Neural cell (in vitro differentiated cells): ENCODE measurements at regions not wholly inside any gene's neighbourhood (a gene's known extent, or its start where the extent isn't known, plus 50 kb on each side); places are given as distances from the start of the nearest gene placed in this dataset.

Experiments used
- H2AFZ ChIP-seq: fragments of 200-600, 300-800 bp; sonication (generic), shearing (Covaris generic); 2 replicates; pipeline ENCODE4 v1.6.0; 2014; ENCODE audit warnings: low read depth, mild to moderate bottlenecking, antibody characterized with exemption, low read length, moderate library complexity
- H3F3A ChIP-seq: fragments of 200-600 bp; shearing (Covaris generic); 2 replicates; pipeline ENCODE4 v1.6.1; 2016; ENCODE audit warnings: mild to moderate bottlenecking, moderate library complexity, mixed read lengths, antibody characterized with exemption, low read length; ENCODE audit not compliant: insufficient read depth, poor library complexity, severe bottlenecking
- H3K27ac ChIP-seq: fragments of 200-600, 300-800 bp; sonication (generic), shearing (Covaris generic); 2 replicates; pipeline ENCODE4 v1.5.1; 2014; ENCODE audit warnings: mild to moderate bottlenecking, low read length, moderate library complexity
- H3K27me3 ChIP-seq: fragments of 300-800, 200-600 bp; sonication (generic), shearing (Covaris generic); 2 replicates; pipeline ENCODE4 v1.6.0; 2014; ENCODE audit warnings: mild to moderate bottlenecking, low read depth, low read length, moderate library complexity; ENCODE audit not compliant: insufficient read depth
- H3K36me3 ChIP-seq: fragments of 300-800, 200-600 bp; sonication (generic), shearing (Covaris generic); 2 replicates; pipeline ENCODE4 v1.5.1; 2014; ENCODE audit warnings: mild to moderate bottlenecking, antibody characterized with exemption, low read length, moderate library complexity; ENCODE audit not compliant: insufficient read depth
- H3K4me2 ChIP-seq: fragments of 300-800, 200-600 bp; sonication (generic), shearing (Covaris generic); 2 replicates; pipeline ENCODE4 v1.6.0; 2014; ENCODE audit warnings: mild to moderate bottlenecking, low read length
- H3K4me3 ChIP-seq: fragments of 300-800, 200-600 bp; sonication (generic), shearing (Covaris generic); 2 replicates; pipeline ENCODE4 v1.5.1; 2014; ENCODE audit warnings: mild to moderate bottlenecking, low read length, moderate library complexity
- H3K79me2 ChIP-seq: fragments of 200-600 bp; shearing (Covaris generic); replicated peaks from 2 replicates; pipeline ENCODE4 v1.6.0; 2014; ENCODE audit warnings: mild to moderate bottlenecking, low read length, moderate library complexity; ENCODE audit not compliant: insufficient read depth
- H3K9ac ChIP-seq: fragments of 300-800, 200-600 bp; sonication (generic), shearing (Covaris generic); 2 replicates; pipeline ENCODE4 v1.6.1; 2016; ENCODE audit warnings: mild to moderate bottlenecking, low read length, mixed read lengths
- H3K9me2 ChIP-seq: fragments of 200-600 bp; shearing (Covaris generic); 2 replicates; pipeline ENCODE4 v1.6.1; 2016; ENCODE audit warnings: mild to moderate bottlenecking, low read length, mixed read lengths; ENCODE audit not compliant: insufficient read depth
- H3K9me3 ChIP-seq: fragments of 200-600, 300-800 bp; sonication (generic), shearing (Covaris generic); 2 replicates; pipeline ENCODE4 v1.6.1; 2016; ENCODE audit warnings: mild to moderate bottlenecking, mixed run types, low read length, moderate library complexity, mixed read lengths
- H4K20me1 ChIP-seq: fragments of 200-600 bp; shearing (Covaris generic); 2 replicates; pipeline ENCODE4 v1.6.1; 2016; ENCODE audit warnings: mild to moderate bottlenecking, mixed run types; ENCODE audit not compliant: insufficient read depth
- EP300 ChIP-seq: fragments of 450-650 bp; conservative IDR thresholded peaks from 2 replicates; pipeline ENCODE4 v1.6.1; 2014; ENCODE audit warnings: antibody characterized with exemption, mild to moderate bottlenecking, moderate library complexity; ENCODE audit not compliant: poor library complexity, severe bottlenecking
- EZH2 ChIP-seq: fragments of 200-600, 300-800 bp; shearing (Covaris generic), sonication (generic); IDR thresholded peaks from 2 replicates; pipeline ENCODE4 v1.6.1; 2014; ENCODE audit warnings: antibody characterized with exemption, low read length, borderline replicate concordance, mild to moderate bottlenecking; ENCODE audit not compliant: insufficient read depth, poor library complexity, severe bottlenecking
- MXI1 ChIP-seq: fragments of 450-650 bp; conservative IDR thresholded peaks from 2 replicates; pipeline ENCODE4 v1.6.1; 2014; ENCODE audit warnings: antibody characterized with exemption, mild to moderate bottlenecking; ENCODE audit not compliant: poor library complexity, severe bottlenecking
- POLR2AphosphoS5 ChIP-seq: IDR thresholded peaks from 2 replicates; pipeline ENCODE4 v1.6.1; 2012
- RAD21 ChIP-seq: fragments of 450-650 bp; conservative IDR thresholded peaks from 2 replicates; pipeline ENCODE4 v1.6.1; 2014; ENCODE audit warnings: antibody characterized with exemption, mild to moderate bottlenecking, moderate library complexity
- SMC3 ChIP-seq: fragments of 450-650 bp; conservative IDR thresholded peaks from 2 replicates; pipeline ENCODE4 v1.6.1; 2014; ENCODE audit warnings: antibody characterized with exemption, mild to moderate bottlenecking, moderate library complexity; ENCODE audit not compliant: poor library complexity
- TAF1 ChIP-seq: IDR thresholded peaks from 2 replicates; pipeline ENCODE4 v1.6.1; 2012; ENCODE audit warnings: low read depth
- TF ChIP-seq, protein P1 (sequence below): fragments of 450-650 bp; IDR thresholded peaks from 2 replicates; pipeline ENCODE4 v1.5.1; 2014; ENCODE audit warnings: antibody characterized with exemption, mild to moderate bottlenecking, moderate library complexity; ENCODE audit not compliant: poor library complexity, severe bottlenecking
- TF ChIP-seq, protein P2 (sequence below): IDR thresholded peaks from 2 replicates; pipeline ENCODE4 v1.6.1; 2012; ENCODE audit warnings: borderline replicate concordance

DNA sequence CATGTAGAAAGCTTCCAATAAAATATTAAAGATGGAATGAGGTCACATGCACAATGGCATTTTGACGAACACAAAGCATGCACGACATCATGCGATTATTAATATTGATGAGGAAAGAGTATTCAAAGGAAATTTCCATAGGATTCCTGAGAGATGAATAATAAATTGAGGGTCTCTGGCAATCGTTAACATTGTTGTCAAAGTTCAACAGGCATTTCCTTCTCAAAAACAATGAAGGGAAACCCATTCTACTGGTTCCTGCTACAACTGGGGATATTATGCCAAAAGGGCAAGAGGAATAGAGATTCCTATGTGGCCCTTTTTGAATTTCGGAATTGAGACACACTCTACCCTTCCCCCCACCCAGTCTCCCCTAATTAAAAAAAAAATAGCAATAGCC, 128.3 kb upstream of the NUDT7 start:
- no peak overlapping the region for H3K9ac ChIP-seq
- no peaks in the 10 kb centered on the region for H3K36me3 ChIP-seq
- H3K27ac ChIP-seq = no peak overlapping the region
- no peaks in the 10 kb centered on the region for H3K9me3 ChIP-seq
- H3K9me2 ChIP-seq = no peaks in the 10 kb centered on the region
- no peak overlapping the region for H2AFZ ChIP-seq
- no peaks in the 10 kb centered on the region for H4K20me1 ChIP-seq
- no peaks in the 10 kb centered on the region for H3F3A ChIP-seq
- H3K79me2 ChIP-seq = no peaks in the 10 kb centered on the region
- TF ChIP-seq SMC3 (no peak), EZH2 (no peak), TAF1 (no peak), EP300 (no peak)
- TF ChIP-seq, protein P1, sequence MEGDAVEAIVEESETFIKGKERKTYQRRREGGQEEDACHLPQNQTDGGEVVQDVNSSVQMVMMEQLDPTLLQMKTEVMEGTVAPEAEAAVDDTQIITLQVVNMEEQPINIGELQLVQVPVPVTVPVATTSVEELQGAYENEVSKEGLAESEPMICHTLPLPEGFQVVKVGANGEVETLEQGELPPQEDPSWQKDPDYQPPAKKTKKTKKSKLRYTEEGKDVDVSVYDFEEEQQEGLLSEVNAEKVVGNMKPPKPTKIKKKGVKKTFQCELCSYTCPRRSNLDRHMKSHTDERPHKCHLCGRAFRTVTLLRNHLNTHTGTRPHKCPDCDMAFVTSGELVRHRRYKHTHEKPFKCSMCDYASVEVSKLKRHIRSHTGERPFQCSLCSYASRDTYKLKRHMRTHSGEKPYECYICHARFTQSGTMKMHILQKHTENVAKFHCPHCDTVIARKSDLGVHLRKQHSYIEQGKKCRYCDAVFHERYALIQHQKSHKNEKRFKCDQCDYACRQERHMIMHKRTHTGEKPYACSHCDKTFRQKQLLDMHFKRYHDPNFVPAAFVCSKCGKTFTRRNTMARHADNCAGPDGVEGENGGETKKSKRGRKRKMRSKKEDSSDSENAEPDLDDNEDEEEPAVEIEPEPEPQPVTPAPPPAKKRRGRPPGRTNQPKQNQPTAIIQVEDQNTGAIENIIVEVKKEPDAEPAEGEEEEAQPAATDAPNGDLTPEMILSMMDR = no peak
- H3K4me3 ChIP-seq = no peak overlapping the region
- H3K4me2 ChIP-seq = no peak overlapping the region
- H3K27me3 ChIP-seq = no peaks in the 10 kb centered on the region

DNA sequence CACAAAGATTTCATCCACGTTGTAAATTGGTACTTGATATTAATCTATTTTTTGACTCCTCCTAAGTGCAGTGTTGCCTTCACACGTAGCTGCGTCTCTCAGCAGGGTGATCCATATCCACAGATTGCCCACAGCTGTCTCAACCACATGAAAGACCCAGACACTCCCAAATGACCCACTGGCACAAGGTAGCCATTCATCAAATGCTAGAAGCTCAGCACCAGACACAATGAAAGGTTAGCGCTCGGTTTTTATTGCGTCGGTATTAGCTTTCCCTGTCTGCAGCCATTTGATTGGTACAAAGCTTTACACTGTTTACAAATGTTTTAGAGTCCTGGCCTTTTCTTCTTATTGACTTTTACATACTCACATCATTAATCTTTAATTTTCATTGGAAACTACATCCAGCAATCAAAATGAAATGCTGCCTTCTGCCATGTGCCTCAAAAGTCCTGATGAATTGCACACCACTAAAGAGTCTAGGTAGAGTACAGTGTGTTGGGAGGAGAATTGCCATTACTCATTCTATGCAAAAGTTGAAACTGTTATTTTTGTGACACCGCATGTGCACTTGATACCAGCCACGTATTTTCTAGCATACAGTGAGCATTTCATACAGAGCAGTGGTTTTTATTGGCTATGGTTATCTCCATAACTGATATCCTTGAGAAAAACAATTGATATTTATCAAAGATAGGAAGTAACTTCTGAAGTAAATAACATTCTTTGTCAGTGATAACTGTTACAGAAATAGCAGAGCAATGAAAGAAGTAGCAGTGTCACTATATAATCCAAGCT, 127.3 kb upstream of the NUDT7 start:
- Histone ChIP-seq H3F3A (no peaks in the 10 kb centered on the region), H3K27me3 (no peaks in the 10 kb centered on the region), H3K4me2 (no peak overlapping the region), H3K9ac (no peak overlapping the region), H3K4me3 (no peak overlapping the region), H4K20me1 (no peaks in the 10 kb centered on the region), H3K36me3 (no peaks in the 10 kb centered on the region), H3K9me3 (no peaks in the 10 kb centered on the region), H3K27ac (no peak overlapping the region), H3K79me2 (no peaks in the 10 kb centered on the region), H2AFZ (no peak overlapping the region), H3K9me2 (no peaks in the 10 kb centered on the region)
- TF ChIP-seq EZH2 = no peak
- TF ChIP-seq RAD21 = no peak
- TF ChIP-seq, protein P2, sequence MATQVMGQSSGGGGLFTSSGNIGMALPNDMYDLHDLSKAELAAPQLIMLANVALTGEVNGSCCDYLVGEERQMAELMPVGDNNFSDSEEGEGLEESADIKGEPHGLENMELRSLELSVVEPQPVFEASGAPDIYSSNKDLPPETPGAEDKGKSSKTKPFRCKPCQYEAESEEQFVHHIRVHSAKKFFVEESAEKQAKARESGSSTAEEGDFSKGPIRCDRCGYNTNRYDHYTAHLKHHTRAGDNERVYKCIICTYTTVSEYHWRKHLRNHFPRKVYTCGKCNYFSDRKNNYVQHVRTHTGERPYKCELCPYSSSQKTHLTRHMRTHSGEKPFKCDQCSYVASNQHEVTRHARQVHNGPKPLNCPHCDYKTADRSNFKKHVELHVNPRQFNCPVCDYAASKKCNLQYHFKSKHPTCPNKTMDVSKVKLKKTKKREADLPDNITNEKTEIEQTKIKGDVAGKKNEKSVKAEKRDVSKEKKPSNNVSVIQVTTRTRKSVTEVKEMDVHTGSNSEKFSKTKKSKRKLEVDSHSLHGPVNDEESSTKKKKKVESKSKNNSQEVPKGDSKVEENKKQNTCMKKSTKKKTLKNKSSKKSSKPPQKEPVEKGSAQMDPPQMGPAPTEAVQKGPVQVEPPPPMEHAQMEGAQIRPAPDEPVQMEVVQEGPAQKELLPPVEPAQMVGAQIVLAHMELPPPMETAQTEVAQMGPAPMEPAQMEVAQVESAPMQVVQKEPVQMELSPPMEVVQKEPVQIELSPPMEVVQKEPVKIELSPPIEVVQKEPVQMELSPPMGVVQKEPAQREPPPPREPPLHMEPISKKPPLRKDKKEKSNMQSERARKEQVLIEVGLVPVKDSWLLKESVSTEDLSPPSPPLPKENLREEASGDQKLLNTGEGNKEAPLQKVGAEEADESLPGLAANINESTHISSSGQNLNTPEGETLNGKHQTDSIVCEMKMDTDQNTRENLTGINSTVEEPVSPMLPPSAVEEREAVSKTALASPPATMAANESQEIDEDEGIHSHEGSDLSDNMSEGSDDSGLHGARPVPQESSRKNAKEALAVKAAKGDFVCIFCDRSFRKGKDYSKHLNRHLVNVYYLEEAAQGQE = no peak
- TF ChIP-seq, protein P1 = no peak
- no peak for TF ChIP-seq POLR2AphosphoS5
- no peak for TF ChIP-seq MXI1
- no peak for TF ChIP-seq SMC3
- no peak for TF ChIP-seq EP300
- no peak for TF ChIP-seq TAF1
